Body of pancreas (tissue), 4 donors: ENCODE measurements at regions not wholly inside any gene's neighbourhood (a gene's known extent, or its start where the extent isn't known, plus 50 kb on each side); places are given as distances from the start of the nearest gene placed in this dataset.

Experiments used
- POLR2A ChIP-seq, 3 donors: fragments of 450-650 bp; IDR thresholded peaks; one replicate each; pipeline ENCODE4 v1.6.1; 2016; ENCODE audit warnings: antibody characterized with exemption in 3 of 3, mild to moderate bottlenecking in 2 of 3
- TF ChIP-seq, protein P1 (sequence below), 7 experiments: fragments of 450-650 bp in 4 of 7; fragments of 200-600 bp in 3 of 7; sonication (generic) in 3 of 7; IDR thresholded peaks; one replicate each; pipeline ENCODE4 v1.5.1; 2016 to 2019; ENCODE audit warnings: antibody characterized with exemption in 7 of 7

DNA sequence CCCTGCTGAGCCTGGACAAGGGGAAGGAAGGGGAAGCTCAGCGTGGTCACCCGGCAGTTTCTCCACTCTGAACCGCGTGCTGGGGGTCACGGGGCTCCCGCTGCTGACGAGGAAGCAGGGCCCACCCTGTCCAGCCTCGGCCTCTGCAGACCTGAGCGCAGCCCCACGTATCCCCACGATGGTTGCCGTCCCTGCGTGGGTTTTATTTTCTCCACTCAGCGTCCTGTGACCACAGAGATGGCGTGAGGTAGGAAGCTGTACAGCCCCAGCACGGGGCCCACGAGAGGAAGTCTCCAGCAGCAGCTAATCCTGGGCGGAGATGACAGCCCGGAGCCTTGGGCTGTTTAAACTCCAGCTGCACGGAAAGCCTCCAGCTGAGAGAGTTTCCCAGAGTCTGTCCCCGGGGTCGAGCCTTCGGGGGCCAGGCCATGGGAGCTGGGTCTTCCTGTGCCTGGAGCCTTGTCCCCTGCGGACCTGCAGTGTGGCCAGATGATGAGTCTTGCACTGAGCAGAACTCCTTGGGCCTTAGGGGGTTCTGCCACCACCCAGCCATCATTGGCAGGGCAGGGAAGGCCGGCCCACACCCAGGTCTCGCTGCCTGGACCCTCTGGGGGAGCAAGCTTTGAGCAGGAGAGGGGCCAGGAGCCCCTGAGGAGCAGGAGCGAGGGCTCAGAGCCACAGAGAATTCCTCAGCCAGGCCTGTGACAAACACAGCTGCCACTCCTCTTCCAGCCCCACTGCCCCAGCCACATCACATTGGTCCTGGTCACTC is 72.8 kb upstream of the FAM20C start:
- TF ChIP-seq, protein P1, sequence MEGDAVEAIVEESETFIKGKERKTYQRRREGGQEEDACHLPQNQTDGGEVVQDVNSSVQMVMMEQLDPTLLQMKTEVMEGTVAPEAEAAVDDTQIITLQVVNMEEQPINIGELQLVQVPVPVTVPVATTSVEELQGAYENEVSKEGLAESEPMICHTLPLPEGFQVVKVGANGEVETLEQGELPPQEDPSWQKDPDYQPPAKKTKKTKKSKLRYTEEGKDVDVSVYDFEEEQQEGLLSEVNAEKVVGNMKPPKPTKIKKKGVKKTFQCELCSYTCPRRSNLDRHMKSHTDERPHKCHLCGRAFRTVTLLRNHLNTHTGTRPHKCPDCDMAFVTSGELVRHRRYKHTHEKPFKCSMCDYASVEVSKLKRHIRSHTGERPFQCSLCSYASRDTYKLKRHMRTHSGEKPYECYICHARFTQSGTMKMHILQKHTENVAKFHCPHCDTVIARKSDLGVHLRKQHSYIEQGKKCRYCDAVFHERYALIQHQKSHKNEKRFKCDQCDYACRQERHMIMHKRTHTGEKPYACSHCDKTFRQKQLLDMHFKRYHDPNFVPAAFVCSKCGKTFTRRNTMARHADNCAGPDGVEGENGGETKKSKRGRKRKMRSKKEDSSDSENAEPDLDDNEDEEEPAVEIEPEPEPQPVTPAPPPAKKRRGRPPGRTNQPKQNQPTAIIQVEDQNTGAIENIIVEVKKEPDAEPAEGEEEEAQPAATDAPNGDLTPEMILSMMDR (IDR thresholded peaks at IDR 0.05), result no peak
- TF ChIP-seq POLR2A (IDR thresholded peaks at IDR 0.05), result no peak
